Esophagus mucosa (tissue), 1 donor: ENCODE measurements at regions not wholly inside any gene's neighbourhood (a gene's known extent, or its start where the extent isn't known, plus 50 kb on each side); places are given as distances from the start of the nearest gene placed in this dataset.
"Not testable (repeated sequence)": the region's sequence is repeated elsewhere in the genome, so short reads cannot be mapped to it uniquely, and the experiment has no call there.

ENCODE experiments used
- ATAC-seq: fragments of 200-7000 bp; cut with Tn5 transposase; one replicate; pipeline ENCODE4 v1.9.1; 2020
- donor health status: DM: yes; HTN: yes; CAD: no.

DNA sequence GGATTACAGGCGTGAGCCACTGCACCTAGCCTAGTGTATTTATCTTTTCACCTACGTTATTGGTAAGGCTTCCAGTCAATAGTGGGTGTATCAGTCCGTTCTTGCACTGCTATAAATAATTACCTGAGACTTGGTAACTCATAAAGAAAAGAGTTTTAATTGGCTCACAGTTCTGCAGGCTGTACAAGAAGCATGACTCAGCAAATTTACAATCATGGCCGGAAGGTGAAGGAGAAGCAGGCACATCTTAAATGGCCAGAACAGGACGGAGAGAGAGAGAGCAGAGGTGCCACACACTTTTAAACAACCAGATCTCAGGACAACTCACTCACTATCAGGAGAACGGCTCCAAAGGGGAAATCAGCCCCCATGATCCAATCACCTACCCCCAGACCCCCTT, 873.3 kb upstream of the AUTS2 start:
- no peak for ATAC-seq

GRCh38 chr7:68725843-68726785, 872.2 kb upstream of the AUTS2 start:
- ATAC-seq = no peak

- ATAC-seq = not testable (repeated sequence)
Observed at GRCh38 chr7:68728720-68729119, 869.6 kb upstream of the AUTS2 start.

DNA sequence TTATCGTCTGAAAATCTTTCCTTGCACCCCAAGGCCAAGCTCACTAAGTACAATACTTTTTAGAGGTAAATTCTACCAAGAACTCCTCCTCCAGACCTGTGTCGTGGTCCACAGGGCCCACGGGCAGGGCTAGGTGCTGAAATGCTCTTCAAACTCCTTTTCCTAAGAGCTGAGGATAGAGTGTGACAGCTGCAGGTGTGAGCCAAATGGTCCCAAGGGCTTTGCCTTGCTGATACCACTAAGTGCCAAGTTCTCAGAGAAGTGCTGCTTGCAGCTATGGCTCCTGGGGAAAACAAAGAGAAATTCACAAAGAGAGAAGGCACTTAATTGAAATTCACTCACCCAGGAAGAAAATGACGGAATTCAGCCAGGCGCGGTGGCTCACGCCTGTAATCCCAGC, 868.9 kb upstream of the AUTS2 start:
- no peak for ATAC-seq

- ATAC-seq = no peak
Observed at GRCh38 chr7:68730194-68730593, 868.1 kb upstream of the AUTS2 start.

DNA sequence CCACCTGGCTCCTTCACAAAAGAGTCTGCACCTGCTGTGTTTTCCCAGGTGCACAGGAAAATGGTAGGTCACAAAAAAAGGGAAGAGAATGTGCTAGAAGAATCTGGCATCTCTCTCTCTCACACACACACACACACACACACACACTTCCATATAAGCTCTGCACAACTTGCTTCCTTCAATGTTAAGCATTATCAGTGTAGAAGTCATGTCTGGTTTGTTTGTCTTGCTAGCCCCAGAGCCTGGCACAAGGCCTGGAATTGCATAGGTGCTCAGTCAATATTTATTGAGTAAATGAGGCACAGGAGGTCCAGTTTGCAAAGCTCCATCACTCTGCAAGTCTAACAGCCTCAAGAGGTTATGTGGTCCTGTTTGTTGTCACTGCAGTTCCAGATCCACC, 867.3 kb upstream of the AUTS2 start:
- ATAC-seq = no peak

- ATAC-seq = no peak
Observed at GRCh38 chr7:68733219-68734153, 864.8 kb upstream of the AUTS2 start.

GRCh38 chr7:68734431-68734830, 863.8 kb upstream of the AUTS2 start:
- no peak for ATAC-seq

DNA sequence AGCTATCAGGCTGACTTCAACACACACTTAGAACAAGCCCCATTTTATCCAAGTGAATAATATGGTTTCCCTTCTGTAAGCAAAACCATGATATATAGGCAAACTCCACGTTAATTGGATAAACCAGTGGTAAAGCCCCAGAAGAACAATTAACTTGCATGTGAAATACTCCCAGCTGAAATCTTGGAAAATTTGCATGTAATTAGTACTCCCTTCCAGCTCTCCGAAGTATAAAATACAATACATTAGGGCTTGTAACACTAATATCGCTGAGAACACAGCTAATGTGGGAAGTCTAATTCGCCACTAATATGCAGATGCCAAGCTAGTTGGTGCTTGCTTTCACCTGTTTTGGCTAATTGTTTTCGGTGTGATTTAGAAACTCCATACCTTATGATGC, 859.0 kb upstream of the AUTS2 start:
- no peak for ATAC-seq

GRCh38 chr7:68744036-68744435, 854.2 kb upstream of the AUTS2 start:
- no peak for ATAC-seq

GRCh38 chr7:68748934-68749900, 849.1 kb upstream of the AUTS2 start:
- no peak for ATAC-seq

GRCh38 chr7:68752485-68753178, 845.6 kb upstream of the AUTS2 start:
- no peak for ATAC-seq

DNA sequence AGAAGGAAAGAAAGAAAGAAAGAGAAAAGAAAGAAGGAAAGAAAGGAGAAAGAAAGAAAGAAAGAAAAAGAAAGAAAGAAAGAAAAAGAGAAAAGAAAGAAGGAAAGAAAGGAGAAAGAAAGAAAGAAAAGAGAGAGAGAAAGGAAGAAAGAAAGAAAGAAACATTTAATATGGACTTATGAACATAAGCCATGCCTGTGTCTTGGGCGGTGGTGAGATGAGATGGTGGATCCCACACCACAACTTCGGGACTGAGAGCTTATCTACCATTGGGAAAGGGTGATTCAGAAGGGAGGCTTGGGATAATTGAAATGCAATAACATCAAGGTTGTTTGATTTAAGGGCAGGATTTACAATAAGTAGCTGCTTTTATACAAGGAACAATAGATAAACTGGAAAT, 843.9 kb upstream of the AUTS2 start:
- no peak for ATAC-seq

- no peak for ATAC-seq
Observed at GRCh38 chr7:68756986-68757495, 841.2 kb upstream of the AUTS2 start.

DNA sequence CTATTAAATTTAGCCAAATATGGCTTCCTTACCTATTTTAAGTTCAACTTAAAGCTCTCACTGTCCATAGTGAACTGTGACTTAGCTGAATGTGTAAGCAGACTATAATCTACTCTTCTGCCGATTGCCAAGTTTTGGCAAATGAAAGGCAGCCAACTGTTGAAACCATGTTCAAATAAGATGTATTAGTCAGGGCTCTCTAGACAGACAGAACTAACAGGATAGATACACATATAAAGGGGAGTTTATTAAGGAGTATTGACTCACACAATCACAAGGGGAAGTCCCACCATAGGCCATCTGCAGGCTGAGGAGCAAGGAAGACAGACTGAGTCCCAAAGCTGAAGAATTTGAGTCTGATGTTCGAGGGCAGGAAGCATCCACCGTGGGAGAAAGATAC, 837.7 kb upstream of the AUTS2 start:
- ATAC-seq = no peak

GRCh38 chr7:68767462-68767861, 830.8 kb upstream of the AUTS2 start:
- no peak for ATAC-seq

DNA sequence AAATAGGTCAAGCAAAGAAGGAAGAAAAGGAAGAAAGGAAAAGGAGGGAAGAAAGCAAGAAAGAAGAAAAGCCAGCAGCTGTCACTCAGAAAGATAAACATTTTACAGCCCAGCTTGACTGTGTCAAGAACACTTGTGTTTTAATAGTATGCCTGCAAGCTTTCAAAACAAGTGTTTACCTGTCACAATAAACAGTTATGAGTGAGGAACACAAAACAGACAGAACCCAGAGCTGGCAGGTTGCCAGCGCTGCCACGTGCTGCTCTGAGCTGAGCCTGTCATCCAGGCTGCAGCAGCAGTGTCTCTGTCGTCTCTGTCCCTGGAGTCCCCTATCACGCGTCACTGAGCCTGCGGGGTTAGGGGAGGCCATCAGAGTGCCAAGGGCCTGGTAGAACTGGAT, 827.6 kb upstream of the AUTS2 start:
- ATAC-seq = no peak

DNA sequence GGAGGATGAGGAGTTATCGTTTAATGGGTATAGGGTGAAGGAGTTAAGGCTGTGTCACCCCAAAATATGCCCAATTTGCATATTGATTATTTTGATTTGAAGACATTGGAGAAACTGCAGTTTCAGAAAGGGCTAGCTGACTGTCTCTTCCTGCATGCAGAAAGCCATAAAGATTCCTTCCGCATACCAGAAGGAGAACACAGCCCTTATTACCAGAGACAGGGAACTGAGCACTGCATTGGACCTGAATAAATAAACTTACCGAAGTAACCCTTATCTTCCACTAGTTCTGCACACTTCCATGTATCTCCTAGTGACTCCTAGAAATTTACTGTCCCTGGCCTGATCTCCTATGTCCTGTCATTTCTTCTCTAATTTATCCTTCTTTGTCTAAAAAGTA, 821.9 kb upstream of the AUTS2 start:
- ATAC-seq = no peak

DNA sequence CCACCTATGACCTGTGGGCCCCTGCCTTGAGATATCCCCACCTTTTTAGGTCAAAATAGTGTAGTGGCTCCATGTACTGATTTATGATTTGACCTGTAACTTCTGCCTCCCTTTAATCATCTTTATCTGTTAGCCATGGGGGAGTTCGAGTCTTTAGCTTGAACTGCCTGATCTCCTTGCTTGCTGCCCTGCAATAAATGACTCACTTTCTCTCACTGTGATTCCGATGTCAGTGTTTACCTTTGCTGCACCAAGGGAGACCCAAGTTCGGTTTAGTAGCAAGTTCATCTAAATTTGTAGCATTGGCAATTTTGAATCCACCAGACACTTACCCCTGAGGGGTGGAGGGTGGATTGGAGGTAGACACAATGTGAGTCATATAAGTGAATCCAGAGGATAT, 814.6 kb upstream of the AUTS2 start:
- ATAC-seq = no peak

GRCh38 chr7:68785036-68785435, 813.2 kb upstream of the AUTS2 start:
- ATAC-seq = no peak

DNA sequence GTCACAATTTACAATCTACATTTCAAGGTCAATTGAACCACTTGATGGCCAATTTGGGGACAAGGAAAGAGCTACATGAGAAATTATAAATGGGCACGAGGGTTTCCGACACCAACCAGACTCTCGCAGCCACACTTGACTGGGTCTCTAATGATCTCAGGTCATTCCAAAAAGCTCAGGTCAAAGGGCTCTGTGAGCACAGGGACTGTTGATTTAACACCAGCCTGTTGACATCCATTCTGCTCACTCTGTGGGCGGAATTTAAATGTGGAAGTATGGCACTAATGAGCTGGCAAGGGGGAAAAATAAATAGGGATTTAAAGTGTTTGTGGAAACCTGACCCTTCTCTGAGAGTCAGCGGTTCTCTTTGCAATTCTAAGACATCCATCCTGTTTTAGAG, 810.7 kb upstream of the AUTS2 start:
- ATAC-seq = no peak
